H1 (cell line): ENCODE measurements at regions not wholly inside any gene's neighbourhood (a gene's known extent, or its start where the extent isn't known, plus 50 kb on each side); places are given as distances from the start of the nearest gene placed in this dataset.

Experiments
- CTCF ChIA-PET: fragments of 300-600 bp; sonication (Branson Sonifier 250); formaldehyde crosslinking; loops from one replicate; lab custom pipeline; 2021; ENCODE audit not compliant: partially characterized antibody; lab: Charles Lee
- POLR2A ChIA-PET: fragments of 300-600 bp; sonication (Branson Sonifier 250); formaldehyde crosslinking; loops from one replicate; lab custom pipeline; 2021; ENCODE audit warnings: inconsistent platforms; ENCODE audit not compliant: partially characterized antibody; lab: Charles Lee
- DNase-seq, 2 experiments: peaks; one replicate each; pipeline versions ENCODE4 v3.0.0 to v3.0.0-alpha.2; 2010 to 2022; ENCODE audit warnings: low spot score in 2 of 2, low read depth in 1 of 2, mixed read lengths in 1 of 2
- FAIRE-seq: peaks from 2 replicates; lab custom pipeline; 2011; peaks lifted over from hg19 to GRCh38; lab: Jason Lieb, UNC
- H2AFZ ChIP-seq: 2 replicates; pipeline ENCODE4 v1.8.1; 2012; ENCODE audit warnings: low read length, inconsistent platforms
- H2AK5ac ChIP-seq: 2 replicates; pipeline ENCODE4 v1.6.1; 2013; ENCODE audit warnings: low read depth, low read length
- H2BK120ac ChIP-seq: replicated peaks from 2 replicates; pipeline ENCODE3; 2013; ENCODE audit warnings: low read depth, low read length, inconsistent platforms
- H2BK12ac ChIP-seq: 2 replicates; pipeline ENCODE4 v1.6.1; 2013; ENCODE audit warnings: low read depth, low read length
- H2BK15ac ChIP-seq: 2 replicates; pipeline ENCODE4 v1.6.1; 2013; ENCODE audit warnings: low read length
- H2BK20ac ChIP-seq: 2 replicates; pipeline ENCODE4 v1.6.1; 2013; ENCODE audit warnings: low read length
- H2BK5ac ChIP-seq: 2 replicates; pipeline ENCODE4 v1.6.1; 2013; ENCODE audit warnings: low read depth, low read length
- H3K14ac ChIP-seq: 2 replicates; pipeline ENCODE4 v1.6.1; 2013; ENCODE audit warnings: inconsistent platforms; ENCODE audit not compliant: insufficient read length
- H3K18ac ChIP-seq: 2 replicates; pipeline ENCODE4 v1.6.1; 2013; ENCODE audit warnings: low read length; ENCODE audit errors: extremely low read depth
- H3K23ac ChIP-seq: 2 replicates; pipeline ENCODE4 v1.6.1; 2013; ENCODE audit warnings: inconsistent platforms; ENCODE audit not compliant: insufficient read length
- H3K23me2 ChIP-seq: 2 replicates; pipeline ENCODE4 v1.6.1; 2013; ENCODE audit warnings: low read depth, low read length
- H3K27ac ChIP-seq: 2 replicates; pipeline ENCODE4 v1.6.1; 2011; ENCODE audit warnings: low read depth, low read length, inconsistent platforms
- H3K27me3 ChIP-seq, 4 experiments: replicated peaks in 1 of 4; 1 replicate in 1 of 4; 2 replicates in 3 of 4; pipeline versions ENCODE4 v1.6.1 to v1.8.1; 2011 to 2013; ENCODE audit warnings: low read length in 3 of 4, mild to moderate bottlenecking in 3 of 4, inconsistent platforms in 2 of 4, mixed read lengths in 2 of 4, moderate library complexity in 1 of 4; ENCODE audit not compliant: control insufficient read depth in 3 of 4, insufficient read depth in 3 of 4; ENCODE audit errors: extremely low read depth in 1 of 4
- H3K36me3 ChIP-seq, 4 experiments: 2 replicates each; pipeline versions ENCODE4 v1.6.1 to v1.8.1; 2011 to 2013; ENCODE audit warnings: mild to moderate bottlenecking in 4 of 4, low read length in 3 of 4, moderate library complexity in 2 of 4, control low read depth in 1 of 4, inconsistent platforms in 1 of 4; ENCODE audit not compliant: insufficient read depth in 4 of 4, control insufficient read depth in 2 of 4
- H3K4ac ChIP-seq: replicated peaks from 2 replicates; pipeline ENCODE3; 2013; ENCODE audit warnings: low read length, low read depth, mixed read lengths, inconsistent platforms; ENCODE audit not compliant: insufficient read length
- H3K4me1 ChIP-seq, 4 experiments: replicated peaks in 1 of 4; 1 replicate in 1 of 4; 2 replicates in 3 of 4; pipeline versions ENCODE4 v1.6.1 to v1.8.1; 2011 to 2013; ENCODE audit warnings: low read length in 3 of 4, inconsistent platforms in 2 of 4, mixed read lengths in 1 of 4; ENCODE audit not compliant: insufficient read depth in 4 of 4, control insufficient read depth in 3 of 4
- H3K4me2 ChIP-seq, 2 experiments: 2 replicates each; pipeline versions ENCODE4 v1.6.1 to v1.8.1; 2011 to 2013; ENCODE audit warnings: low read depth in 2 of 2, low read length in 2 of 2, control low read depth in 1 of 2, inconsistent platforms in 1 of 2, mild to moderate bottlenecking in 1 of 2; ENCODE audit not compliant: insufficient read depth in 1 of 2
- H3K4me3 ChIP-seq, 4 experiments: fragments of 200-600, 300-600 bp in 1 of 4; sonication (generic), shearing (Covaris generic), sonication (Bioruptor Twin) in 1 of 4; 2 replicates each; pipeline versions ENCODE4 v1.5.1 to v1.8.1; 2011 to 2016; ENCODE audit warnings: low read length in 4 of 4, low read depth in 3 of 4, control low read depth in 2 of 4, inconsistent platforms in 2 of 4, mild to moderate bottlenecking in 2 of 4, mixed read lengths in 1 of 4, moderate library complexity in 1 of 4; ENCODE audit not compliant: insufficient read depth in 2 of 4; ENCODE audit errors: extremely low read depth in 1 of 4
- H3K56ac ChIP-seq: replicated peaks from 2 replicates; pipeline ENCODE3; 2013; ENCODE audit warnings: low read depth, mild to moderate bottlenecking, mixed read lengths, low read length, inconsistent platforms; ENCODE audit not compliant: insufficient read length
- H3K79me1 ChIP-seq: 2 replicates; pipeline ENCODE4 v1.6.1; 2013; ENCODE audit warnings: low read depth, low read length, control low read depth
- H3K79me2 ChIP-seq, 2 experiments: 2 replicates each; pipeline versions ENCODE4 v1.6.1 to v1.8.1; 2012 to 2013; ENCODE audit warnings: low read length in 2 of 2, mild to moderate bottlenecking in 2 of 2, inconsistent platforms in 1 of 2; ENCODE audit not compliant: insufficient read depth in 2 of 2, control insufficient read depth in 1 of 2
- H3K9ac ChIP-seq, 4 experiments: replicated peaks in 1 of 4; 1 replicate in 1 of 4; 2 replicates in 3 of 4; pipeline versions ENCODE4 v1.6.1 to v1.8.1; 2011 to 2013; ENCODE audit warnings: low read depth in 3 of 4, low read length in 3 of 4, control low read depth in 2 of 4, mild to moderate bottlenecking in 2 of 4, moderate library complexity in 2 of 4, inconsistent platforms in 1 of 4; ENCODE audit errors: extremely low read depth in 1 of 4
- H3K9me3 ChIP-seq, 2 experiments: 2 replicates each; pipeline versions ENCODE4 v1.6.1 to v1.8.1; 2012 to 2013; ENCODE audit warnings: mild to moderate bottlenecking in 2 of 2, moderate library complexity in 2 of 2, control low read depth in 1 of 2, inconsistent platforms in 1 of 2, low read depth in 1 of 2, low read length in 1 of 2, mixed read lengths in 1 of 2; ENCODE audit not compliant: insufficient read depth in 2 of 2
- H4K20me1 ChIP-seq, 2 experiments: replicated peaks in 1 of 2; 2 replicates each; pipeline versions ENCODE3 to v1.8.1; 2011 to 2013; ENCODE audit warnings: inconsistent platforms in 2 of 2, low read length in 2 of 2, mild to moderate bottlenecking in 1 of 2; ENCODE audit not compliant: insufficient read depth in 2 of 2, control insufficient read depth in 1 of 2
- H4K5ac ChIP-seq: 2 replicates; pipeline ENCODE4 v1.6.1; 2013; ENCODE audit warnings: low read length, low read depth, mixed read lengths, inconsistent platforms; ENCODE audit not compliant: insufficient read length
- H4K8ac ChIP-seq: 2 replicates; pipeline ENCODE4 v1.8.0; 2013; ENCODE audit warnings: mild to moderate bottlenecking, moderate library complexity, low read length, inconsistent platforms; ENCODE audit not compliant: insufficient read depth; ENCODE audit errors: extremely low read depth
- H4K91ac ChIP-seq: replicated peaks from 2 replicates; pipeline ENCODE3; 2013; ENCODE audit warnings: low read length, mixed read lengths, inconsistent platforms; ENCODE audit not compliant: insufficient read length
- CBX5 ChIP-seq: fragments of 300-800, 300-1000 bp; sonication (generic); IDR thresholded peaks from 2 replicates; pipeline ENCODE4 v1.7.1; 2016; ENCODE audit warnings: antibody characterized with exemption, low read length, low read depth
- HDAC2 ChIP-seq, 2 experiments: fragments of 300-600 bp in 1 of 2; sonication (generic) in 1 of 2; IDR thresholded peaks; 2 replicates each; pipeline ENCODE4 v1.6.1; 2011 to 2012; ENCODE audit warnings: low read depth in 2 of 2, low read length in 2 of 2, mild to moderate bottlenecking in 2 of 2, moderate library complexity in 2 of 2, borderline replicate concordance in 1 of 2, inconsistent platforms in 1 of 2
- KDM5A ChIP-seq: fragments of 200-600 bp; IDR thresholded peaks from 2 replicates; pipeline ENCODE4 v1.7.1; 2012; ENCODE audit warnings: mild to moderate bottlenecking, low read length, inconsistent platforms, mixed read lengths
- POLR2AphosphoS5 ChIP-seq: IDR thresholded peaks from 2 replicates; pipeline ENCODE4 v1.6.1; 2011; ENCODE audit warnings: low read depth, low read length
- WGBS, 2 experiments: shearing (Covaris generic) in 1 of 2; methylation state at CpG; one replicate each; pipeline versions ENCODE4 v1.1.6 to v1.1.7; 2013 to 2015; ENCODE audit warnings: low lambda C conversion rate in 2 of 2, mixed read lengths in 2 of 2, inconsistent platforms in 1 of 2, low coverage in 1 of 2, missing lambda C conversion rate in 1 of 2; ENCODE audit not compliant: insufficient replicate concordance in 2 of 2, insufficient coverage in 1 of 2, insufficient read length in 1 of 2; ENCODE audit errors: extremely low coverage in 1 of 2, missing lambda C conversion rate in 1 of 2; 5-methylcytosine and 5-hydroxymethylcytosine counted together

GRCh38 chr3:44015170-44015569, 226.5 kb upstream of the TOPAZ1 start:
- Histone ChIP-seq H3K56ac (no peak overlapping the region), H3K4me2 (no peak overlapping the region), H3K79me1 (no peaks in the 10 kb centered on the region), H3K79me2 (no peaks in the 10 kb centered on the region), H3K36me3 (no peaks in the 10 kb centered on the region), H3K4me1 (peaks cover 6 to 26% (median 10%) of the 10 kb centered on the region in 4 experiments), H3K23ac (no peak overlapping the region), H4K20me1 (no peaks in the 10 kb centered on the region), H2BK12ac (no peak overlapping the region), H3K27me3 (no peaks in the 10 kb centered on the region), H3K27ac (no peak overlapping the region), H3K23me2 (no peaks in the 10 kb centered on the region), H3K14ac (no peak overlapping the region), H2BK15ac (no peak overlapping the region), H2BK120ac (no peak overlapping the region), H4K5ac (no peak overlapping the region), H3K4ac (no peak overlapping the region), H3K9me3 (no peaks in the 10 kb centered on the region), H3K9ac (no peak overlapping the region), H3K18ac (no peak overlapping the region), H4K91ac (no peak overlapping the region), H2BK20ac (no peak overlapping the region), H2AK5ac (no peak overlapping the region), H4K8ac (no peak overlapping the region), H2BK5ac (no peak overlapping the region), H3K4me3 (no peak overlapping the region), H2AFZ (no peak overlapping the region)
- no peak for DNase-seq
- TF ChIP-seq POLR2AphosphoS5 = no peak
- no peak for TF ChIP-seq CBX5
- TF ChIP-seq KDM5A = no peak
- TF ChIP-seq HDAC2 (IDR thresholded peaks at IDR 0.05; ENCODE audit: borderline replicate concordance in 1 of 2, low read depth in 2 of 2, low read length in 2 of 2) = no peak
- POLR2A ChIA-PET = no interaction called here
- WGBS, 2 experiments = 98% methylated on average over 3 of the region's 3 CpGs; no CpG with 5 or more reads in 1 of the 2 experiments
- CTCF ChIA-PET = no interaction called here
- FAIRE-seq = no peak
